NCI-H2196 (cell line): ENCODE measurements at regions not wholly inside any gene's neighbourhood (a gene's known extent, or its start where the extent isn't known, plus 50 kb on each side); places are given as distances from the start of the nearest gene placed in this dataset.
"Not testable (repeated sequence)": the region's sequence is repeated elsewhere in the genome, so short reads cannot be mapped to it uniquely, and the experiment has no call there.

Source experiments
- DNase-seq: peaks from one replicate; lab custom pipeline; 2025; ENCODE audit not compliant: unreplicated experiment; lab: John Stamatoyannopoulos, UW

DNA sequence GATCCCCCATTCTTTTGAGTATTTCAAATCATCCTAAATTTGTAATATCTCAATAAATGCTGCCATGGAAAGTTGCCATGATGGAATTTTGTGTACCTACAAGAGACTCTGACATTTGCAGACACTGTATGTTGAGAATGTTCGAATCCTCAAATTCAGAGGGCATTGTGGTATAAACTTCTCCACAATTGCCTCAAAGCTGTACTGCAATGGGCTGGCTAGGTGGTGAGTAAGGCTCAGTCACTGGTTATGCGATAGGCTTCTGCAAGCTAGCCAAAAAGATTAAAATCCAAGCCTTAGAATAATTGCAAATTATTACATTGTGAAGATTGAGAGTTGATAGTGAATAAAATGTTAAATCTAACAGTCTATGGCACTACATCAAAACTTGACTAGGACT lies 130.2 kb upstream of the CEP162 start:
- DNase-seq, result no peak

DNA sequence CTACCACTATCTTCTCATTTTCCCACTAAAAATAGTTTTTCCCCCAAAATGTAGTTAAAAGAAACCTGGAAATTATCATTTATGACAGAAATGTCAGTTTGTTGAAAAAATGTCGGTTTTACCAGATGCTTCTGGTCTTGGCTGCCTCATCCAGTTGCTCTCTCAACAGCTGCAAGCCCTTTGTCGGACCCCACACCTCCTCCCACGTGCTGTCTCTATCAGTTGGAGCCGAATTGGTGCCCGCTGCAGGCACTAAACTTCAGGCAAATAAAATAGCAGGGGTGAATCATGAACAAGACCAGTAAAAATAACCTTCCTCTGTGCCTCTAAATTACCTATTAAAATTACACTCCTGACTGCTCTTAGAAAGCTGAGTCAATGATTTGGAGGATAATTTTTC lies 129.5 kb upstream of the CEP162 start:
- DNase-seq, result no peak

GRCh38 chr6:84353459-84354423 lies 126.3 kb upstream of the CEP162 start:
- no peak for DNase-seq

DNA sequence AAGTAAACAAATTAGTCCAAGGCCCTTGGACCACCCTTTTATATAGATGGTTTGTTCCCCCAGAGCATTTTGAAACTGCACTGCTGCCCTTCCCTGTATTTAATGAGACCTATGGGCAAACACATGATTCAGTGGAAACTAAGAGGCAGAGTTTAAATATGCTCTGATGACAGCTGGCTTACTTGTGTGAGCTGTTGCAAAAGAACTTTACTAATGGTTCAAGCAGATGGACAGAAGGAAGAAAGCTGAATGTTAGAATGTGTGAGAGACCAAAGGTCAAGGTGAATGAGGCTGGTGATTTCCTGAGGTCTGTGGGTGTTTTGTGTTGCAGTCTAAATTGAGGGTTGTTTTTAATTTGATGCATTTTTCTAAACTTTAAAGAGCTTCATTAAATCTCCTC lies 123.0 kb upstream of the CEP162 start:
- no peak for DNase-seq

DNA sequence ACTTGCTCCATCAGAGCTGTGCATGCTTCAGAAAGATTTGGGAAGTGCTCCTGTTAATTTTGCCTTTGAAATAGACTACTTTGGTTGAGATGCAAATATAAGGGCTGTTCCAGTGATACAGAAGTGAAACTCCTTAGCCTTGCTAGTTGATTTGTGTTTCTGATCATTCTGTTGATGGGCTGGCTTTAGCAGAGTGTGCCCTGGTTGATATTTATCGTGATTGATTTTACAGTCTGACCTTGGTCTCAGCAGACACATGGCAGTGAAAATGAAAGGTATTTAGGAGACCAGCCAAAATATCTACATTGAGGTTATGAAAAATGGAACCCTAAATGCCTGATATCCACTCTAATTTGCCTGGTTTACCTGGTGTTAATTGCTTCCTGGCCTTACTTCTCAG lies 122.1 kb upstream of the CEP162 start:
- DNase-seq, result no peak

DNA sequence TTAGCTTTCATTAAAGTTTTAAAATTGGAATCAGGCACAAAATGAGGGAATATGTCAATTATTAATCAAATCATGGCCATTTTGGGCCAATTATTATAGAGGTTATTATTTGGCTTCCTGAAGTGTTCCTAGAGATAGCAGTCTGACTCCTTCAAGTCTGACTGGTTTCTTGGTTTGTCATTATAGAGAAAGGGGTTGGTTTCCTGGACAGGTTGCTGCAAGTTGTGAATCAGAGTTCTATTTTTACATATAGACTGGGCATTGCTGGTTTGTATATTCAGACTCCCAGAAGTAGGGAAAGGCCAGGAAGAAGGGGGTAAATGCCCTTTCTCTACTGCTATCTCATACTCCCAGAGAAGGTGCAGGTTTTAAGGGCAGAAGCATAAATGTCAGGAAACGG lies 121.4 kb upstream of the CEP162 start:
- no peak for DNase-seq

DNA sequence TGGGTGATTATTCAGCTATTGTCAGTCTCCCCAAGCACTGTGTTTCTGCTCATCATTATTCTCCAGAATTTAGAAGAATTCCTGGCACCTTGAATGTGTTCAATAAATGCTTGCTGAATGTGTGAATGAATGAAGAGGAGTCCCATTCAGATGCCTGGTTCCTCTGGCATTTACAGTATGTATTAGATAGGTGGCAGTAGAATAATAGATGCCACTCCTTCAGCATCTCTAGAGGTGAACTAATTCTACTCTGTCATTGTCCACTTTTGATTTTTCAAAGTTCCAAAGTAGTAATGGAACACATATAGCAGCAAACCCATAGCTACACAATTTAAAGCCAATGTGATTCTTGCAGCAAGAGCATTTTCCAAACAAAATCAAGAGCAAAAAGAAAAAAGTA lies 118.9 kb upstream of the CEP162 start:
- DNase-seq, result no peak

GRCh38 chr6:84344005-84344404 lies 116.6 kb upstream of the CEP162 start:
- DNase-seq, result no peak

DNA sequence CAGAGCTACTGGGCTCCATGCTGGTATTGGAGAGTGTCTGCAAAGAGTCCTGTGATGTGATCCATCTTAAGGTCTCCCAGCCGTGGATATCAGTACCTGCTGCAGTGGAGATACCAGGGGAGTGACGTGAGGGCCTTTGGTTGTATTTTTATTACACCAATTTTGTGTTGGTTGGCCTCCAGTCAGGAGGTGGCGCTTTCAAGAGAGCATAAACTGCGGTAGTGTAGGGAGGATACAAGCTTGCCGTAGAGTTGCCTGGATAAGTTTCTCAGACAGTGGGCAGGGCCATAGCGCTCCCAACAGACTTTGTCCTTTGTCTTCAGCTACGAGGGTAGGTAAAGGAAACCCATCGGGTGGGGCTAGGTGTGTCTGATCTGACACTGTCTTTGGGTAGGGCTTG lies 113.0 kb upstream of the CEP162 start:
- DNase-seq, result no peak

DNA sequence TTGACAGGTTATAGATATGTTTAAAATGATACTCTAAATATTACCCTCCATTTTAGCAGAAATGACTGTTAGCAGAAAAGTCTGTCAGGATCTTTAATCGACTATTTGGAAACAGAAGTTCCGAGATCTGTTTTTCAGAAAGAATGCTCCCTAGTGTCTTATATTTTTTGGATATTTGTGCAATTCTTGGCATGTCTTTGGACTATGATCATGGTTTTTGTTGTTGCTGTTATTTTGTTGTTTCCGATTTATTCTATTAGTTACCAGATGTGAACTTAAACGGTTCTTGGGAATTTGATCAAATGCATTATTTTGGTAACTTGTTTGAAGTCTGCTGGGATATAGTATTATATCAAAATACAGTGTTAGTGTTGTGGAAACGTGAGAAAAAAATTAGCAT lies 106.4 kb upstream of the CEP162 start:
- DNase-seq, result no peak

- DNase-seq, result no peak
Observed at GRCh38 chr6:84332139-84333034, 104.9 kb upstream of the CEP162 start.

GRCh38 chr6:84330325-84330724 lies 102.9 kb upstream of the CEP162 start:
- no peak for DNase-seq

DNA sequence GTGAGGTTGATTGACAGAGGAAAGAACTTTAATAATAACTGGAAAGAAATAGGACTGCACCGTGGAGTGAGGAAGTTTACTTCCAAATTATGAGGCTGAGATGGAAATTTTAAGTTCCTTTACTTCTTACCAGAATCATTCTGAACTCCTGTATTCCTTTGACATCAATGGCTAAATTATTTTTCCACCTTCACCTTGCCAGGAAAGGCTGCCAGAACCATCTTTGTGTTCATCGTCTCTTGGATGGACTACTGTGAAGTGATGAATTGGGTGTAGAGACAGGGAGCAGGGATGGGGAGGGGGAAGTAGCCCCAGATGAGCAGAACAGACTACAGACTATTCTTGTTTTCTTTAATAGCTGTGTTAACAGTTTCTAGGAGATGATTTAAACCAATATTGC lies 102.1 kb upstream of the CEP162 start:
- no peak for DNase-seq

DNA sequence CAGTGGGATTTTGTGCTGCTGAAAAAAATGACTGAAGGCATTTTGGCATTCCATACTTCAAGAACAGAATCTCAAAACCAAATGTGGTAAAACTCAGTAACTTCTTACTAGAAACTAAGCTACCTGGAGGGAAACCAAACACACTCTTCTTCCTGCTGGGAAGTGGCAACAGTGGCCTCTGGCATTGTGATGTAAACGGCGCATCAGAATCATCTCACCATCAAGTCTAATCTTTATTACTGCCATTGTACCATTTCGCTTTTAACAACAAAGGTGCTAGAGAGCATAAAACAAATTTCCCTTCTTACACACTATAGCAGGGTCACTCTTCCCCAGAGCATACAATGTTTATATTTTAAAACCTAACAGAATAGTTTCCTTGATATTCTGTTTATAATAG lies 101.6 kb upstream of the CEP162 start:
- DNase-seq, result no peak

DNA sequence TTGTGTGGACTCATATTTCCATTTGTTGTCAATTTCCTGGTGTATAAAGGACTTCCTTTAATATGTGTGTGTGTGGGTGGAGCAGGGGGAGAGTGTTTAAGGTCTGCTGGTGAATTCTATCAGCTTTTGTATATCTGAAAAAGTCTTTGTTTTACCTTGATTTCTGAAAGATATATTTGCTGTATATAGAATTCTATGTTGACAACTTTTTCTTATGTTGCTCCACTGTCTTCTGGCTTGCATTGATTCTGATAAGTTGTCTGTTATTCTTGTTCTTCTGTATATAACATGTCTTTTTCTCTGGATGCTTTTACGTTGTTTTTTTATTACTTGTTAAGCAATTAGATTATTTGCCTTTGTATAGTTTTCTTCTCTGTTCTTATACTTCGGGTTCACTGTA lies 90.0 kb upstream of the CEP162 start:
- DNase-seq, result no peak

GRCh38 chr6:84314377-84314898 lies 87.0 kb upstream of the CEP162 start:
- DNase-seq, result no peak

DNA sequence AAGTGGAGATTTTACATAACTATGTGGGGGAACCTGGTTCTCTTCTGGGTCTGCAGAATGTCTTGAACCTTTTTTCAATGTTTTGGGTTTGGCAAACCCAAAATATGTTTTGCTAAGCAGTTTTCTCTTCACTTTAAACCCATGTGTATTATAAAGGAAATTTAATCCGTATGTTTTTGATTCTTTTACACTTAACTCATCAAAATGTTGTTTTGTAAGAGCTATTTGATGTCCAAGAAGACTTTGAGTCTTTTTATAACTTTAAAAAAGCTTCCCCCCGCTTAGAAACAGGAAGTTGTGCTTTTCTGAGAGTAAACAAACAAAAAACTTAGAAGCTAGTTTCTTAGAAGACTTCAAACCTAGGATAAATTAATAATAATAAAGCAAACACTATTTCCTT lies 81.9 kb upstream of the CEP162 start:
- DNase-seq, result no peak

GRCh38 chr6:84304881-84305280 lies 77.4 kb upstream of the CEP162 start:
- DNase-seq, result no peak

- DNase-seq, result not testable (repeated sequence)
Observed at GRCh38 chr6:84291033-84291432, 63.6 kb upstream of the CEP162 start.

DNA sequence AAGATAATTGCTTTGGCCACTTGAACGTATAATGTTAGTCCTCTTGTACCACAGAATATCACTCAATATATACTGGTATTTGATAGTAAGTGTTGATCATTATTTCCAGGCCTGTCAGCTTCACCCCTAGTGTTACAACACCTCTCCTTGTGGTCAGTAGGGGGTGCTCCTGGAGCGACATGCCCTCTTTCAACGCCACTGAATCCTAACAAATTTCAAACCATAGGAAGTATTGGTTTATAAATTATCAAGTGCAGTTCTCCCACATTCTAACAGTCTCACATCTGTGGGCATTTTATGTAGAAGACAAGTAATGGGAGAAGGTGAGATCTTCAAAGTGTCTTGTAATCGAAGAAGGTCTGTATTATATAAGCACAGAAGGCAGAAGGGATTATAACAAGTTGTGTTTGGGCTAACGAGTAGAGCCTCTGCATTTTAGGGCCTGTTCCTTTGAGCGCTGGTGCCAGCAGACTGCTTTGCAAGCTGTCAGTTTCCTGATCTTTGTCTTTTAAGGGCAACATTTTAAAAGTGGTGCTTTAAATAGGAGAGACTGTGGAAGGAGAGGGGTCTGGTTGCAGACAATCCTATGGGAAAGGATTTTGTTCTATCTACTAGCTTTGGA lies 57.1 kb upstream of the CEP162 start:
- DNase-seq, result no peak

DNA sequence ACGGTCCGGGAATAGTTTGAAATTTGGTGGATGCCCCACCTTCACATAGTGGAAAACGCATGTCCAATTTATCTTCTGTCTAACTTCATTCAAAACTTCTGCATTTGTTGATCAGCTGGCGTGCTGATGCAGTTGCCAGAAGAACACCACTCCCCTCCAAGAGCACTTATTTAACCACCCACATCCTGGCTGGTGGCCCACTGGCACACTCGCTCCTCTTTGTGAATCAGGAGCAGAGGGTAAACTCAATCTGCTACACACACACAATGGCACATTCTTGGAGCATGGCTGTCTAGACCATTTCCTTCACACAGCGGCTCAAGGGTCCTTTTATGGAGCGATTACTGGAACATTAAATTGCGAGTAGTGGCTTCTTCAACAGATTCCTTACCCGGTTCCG lies 55.1 kb upstream of the CEP162 start:
- DNase-seq, result peak; percentile 2
